ENCODE measurements at regions not wholly inside any gene's neighbourhood (a gene's known extent, or its start where the extent isn't known, plus 50 kb on each side); places are given as distances from the start of the nearest gene placed in this dataset.
"Not testable (repeated sequence)": the region's sequence is repeated elsewhere in the genome, so short reads cannot be mapped to it uniquely, and the experiment has no call there.

GRCh38 chr2:39991298-39991697, 212.2 kb upstream of the THUMPD2 start:
- TF ChIP-seq JUND (IDR thresholded peaks at IDR 0.05; ENCODE audit: low read depth) = no peak

GRCh38 chr2:39990335-39990900, 211.4 kb upstream of the THUMPD2 start:
- in situ Hi-C loops (cut with HindIII; ENCODE audit: low pct_unique_long_range_greater_than_20kb, low sequenced_read_pairs) = no loop called here
- DNase-seq (ENCODE audit: low read depth in 1 of 2, low spot score in 1 of 2) = no peak
- no peak for TF ChIP-seq JUND (IDR thresholded peaks at IDR 0.05; ENCODE audit: low read depth)

More at GRCh38 chr2:39991298-39991697, 212.2 kb upstream of the THUMPD2 start:
- DNase-seq (ENCODE audit: low read depth in 1 of 2, low spot score in 1 of 2) = no peak
- in situ Hi-C loops (cut with HindIII; ENCODE audit: low pct_unique_long_range_greater_than_20kb, low sequenced_read_pairs) = no loop called here

- no peak for DNase-seq (ENCODE audit: low read depth in 1 of 2, low spot score in 1 of 2)
- no peak for TF ChIP-seq JUND (IDR thresholded peaks at IDR 0.05; ENCODE audit: low read depth)
- in situ Hi-C loops (cut with HindIII; ENCODE audit: low pct_unique_long_range_greater_than_20kb, low sequenced_read_pairs) = no loop called here
These were observed 210.8 kb upstream of the THUMPD2 start for GRCh38 chr2:39989888-39990287.

GRCh38 chr2:39981883-39982311, 202.8 kb upstream of the THUMPD2 start:
- in situ Hi-C loops (cut with HindIII; ENCODE audit: low pct_unique_long_range_greater_than_20kb, low sequenced_read_pairs) = no loop called here
- DNase-seq (ENCODE audit: low read depth in 1 of 2, low spot score in 1 of 2) = no peak
- TF ChIP-seq JUND (IDR thresholded peaks at IDR 0.05; ENCODE audit: low read depth) = no peak

GRCh38 chr2:39975476-39976020, 196.5 kb upstream of the THUMPD2 start:
- TF ChIP-seq JUND (IDR thresholded peaks at IDR 0.05; ENCODE audit: low read depth) = no peak
- in situ Hi-C loops (cut with HindIII; ENCODE audit: low pct_unique_long_range_greater_than_20kb, low sequenced_read_pairs) = no loop called here
- DNase-seq (ENCODE audit: low read depth in 1 of 2, low spot score in 1 of 2) = no peak

GRCh38 chr2:39968037-39968436, 189.0 kb upstream of the THUMPD2 start:
- no peak for TF ChIP-seq JUND (IDR thresholded peaks at IDR 0.05; ENCODE audit: low read depth)
- in situ Hi-C loops (cut with HindIII; ENCODE audit: low pct_unique_long_range_greater_than_20kb, low sequenced_read_pairs) = no loop called here
- DNase-seq (ENCODE audit: low read depth in 1 of 2, low spot score in 1 of 2) = no peak

- DNase-seq (ENCODE audit: low read depth in 1 of 2, low spot score in 1 of 2); in situ Hi-C loops (cut with HindIII; ENCODE audit: low pct_unique_long_range_greater_than_20kb, low sequenced_read_pairs): not testable (repeated sequence)
These were observed 181.6 kb upstream of the THUMPD2 start for GRCh38 chr2:39960681-39961080.

GRCh38 chr2:39954346-39954745, 175.3 kb upstream of the THUMPD2 start:
- in situ Hi-C loops (cut with HindIII; ENCODE audit: low pct_unique_long_range_greater_than_20kb, low sequenced_read_pairs) = no loop called here
- no peak for DNase-seq (ENCODE audit: low read depth in 1 of 2, low spot score in 1 of 2)
- TF ChIP-seq JUND (IDR thresholded peaks at IDR 0.05; ENCODE audit: low read depth) = no peak

GRCh38 chr2:39949131-39949530, 170.1 kb upstream of the THUMPD2 start:
- in situ Hi-C loops (cut with HindIII; ENCODE audit: low pct_unique_long_range_greater_than_20kb, low sequenced_read_pairs) = no loop called here
- no peak for TF ChIP-seq JUND (IDR thresholded peaks at IDR 0.05; ENCODE audit: low read depth)
- DNase-seq (ENCODE audit: low read depth in 1 of 2, low spot score in 1 of 2) = no peak

- in situ Hi-C loops (cut with HindIII; ENCODE audit: low pct_unique_long_range_greater_than_20kb, low sequenced_read_pairs) = no loop called here
- DNase-seq (ENCODE audit: low read depth in 1 of 2, low spot score in 1 of 2) = no peak
- no peak for TF ChIP-seq JUND (IDR thresholded peaks at IDR 0.05; ENCODE audit: low read depth)
These were observed 169.1 kb upstream of the THUMPD2 start for GRCh38 chr2:39948016-39948719.

- in situ Hi-C loops (cut with HindIII; ENCODE audit: low pct_unique_long_range_greater_than_20kb, low sequenced_read_pairs) = no loop called here
- no peak for DNase-seq (ENCODE audit: low read depth in 1 of 2, low spot score in 1 of 2)
- no peak for TF ChIP-seq JUND (IDR thresholded peaks at IDR 0.05; ENCODE audit: low read depth)
These were observed 168.4 kb upstream of the THUMPD2 start for GRCh38 chr2:39947294-39948015.

GRCh38 chr2:39942950-39943349, 163.9 kb upstream of the THUMPD2 start:
- DNase-seq (ENCODE audit: low read depth in 1 of 2, low spot score in 1 of 2) = no peak
- no peak for TF ChIP-seq JUND (IDR thresholded peaks at IDR 0.05; ENCODE audit: low read depth)
- in situ Hi-C loops (cut with HindIII; ENCODE audit: low pct_unique_long_range_greater_than_20kb, low sequenced_read_pairs) = no loop called here
